DND-41 (cell line): ENCODE measurements at regions not wholly inside any gene's neighbourhood (a gene's known extent, or its start where the extent isn't known, plus 50 kb on each side); places are given as distances from the start of the nearest gene placed in this dataset.

ENCODE experiments used
- CTCF ChIP-seq: IDR thresholded peaks from 2 replicates; pipeline ENCODE4 v1.5.1; 2012; ENCODE audit warnings: borderline replicate concordance, low read length, moderate library complexity, mild to moderate bottlenecking; ENCODE audit not compliant: poor library complexity, severe bottlenecking; ENCODE audit errors: extremely low read depth
- EZH2 ChIP-seq: IDR thresholded peaks from 3 replicates; pipeline ENCODE4 v1.6.1; 2012; ENCODE audit warnings: borderline replicate concordance, low read depth, mild to moderate bottlenecking, moderate library complexity, low read length, inconsistent platforms; ENCODE audit not compliant: severe bottlenecking

GRCh38 chr13:76790980-76791819, 95.0 kb downstream of the KCTD12 start:
- TF ChIP-seq CTCF (no peak), EZH2 (no peak)
